ENCODE measurements at regions not wholly inside any gene's neighbourhood (a gene's known extent, or its start where the extent isn't known, plus 50 kb on each side); places are given as distances from the start of the nearest gene placed in this dataset.
A peak's percentile ranks its signal among the peaks of the same experiment; 100 is the strongest.
"Not testable (repeated sequence)": the region's sequence is repeated elsewhere in the genome, so short reads cannot be mapped to it uniquely, and the experiment has no call there.

DNA sequence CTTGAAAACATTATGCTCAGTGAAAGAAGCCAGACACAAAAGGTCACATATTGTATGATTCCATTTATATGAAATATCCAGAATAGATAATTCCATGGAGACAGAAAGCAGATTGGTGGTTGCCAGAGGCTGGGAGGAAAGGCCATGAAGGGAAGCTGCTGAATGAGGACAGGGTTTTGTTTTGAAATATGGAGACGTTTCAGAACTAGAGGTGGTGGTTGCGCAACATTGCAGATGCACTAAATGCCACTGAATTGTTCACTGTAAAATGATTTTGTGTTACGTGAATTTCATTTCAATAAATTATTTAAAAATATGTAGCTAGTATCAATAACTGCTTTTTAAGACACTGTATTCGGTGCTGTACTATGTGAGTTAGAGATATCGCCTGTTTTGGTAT is 101.7 kb upstream of the ZNF236 start:
- no peak for DNase-seq (ENCODE audit: low spot score)

DNA sequence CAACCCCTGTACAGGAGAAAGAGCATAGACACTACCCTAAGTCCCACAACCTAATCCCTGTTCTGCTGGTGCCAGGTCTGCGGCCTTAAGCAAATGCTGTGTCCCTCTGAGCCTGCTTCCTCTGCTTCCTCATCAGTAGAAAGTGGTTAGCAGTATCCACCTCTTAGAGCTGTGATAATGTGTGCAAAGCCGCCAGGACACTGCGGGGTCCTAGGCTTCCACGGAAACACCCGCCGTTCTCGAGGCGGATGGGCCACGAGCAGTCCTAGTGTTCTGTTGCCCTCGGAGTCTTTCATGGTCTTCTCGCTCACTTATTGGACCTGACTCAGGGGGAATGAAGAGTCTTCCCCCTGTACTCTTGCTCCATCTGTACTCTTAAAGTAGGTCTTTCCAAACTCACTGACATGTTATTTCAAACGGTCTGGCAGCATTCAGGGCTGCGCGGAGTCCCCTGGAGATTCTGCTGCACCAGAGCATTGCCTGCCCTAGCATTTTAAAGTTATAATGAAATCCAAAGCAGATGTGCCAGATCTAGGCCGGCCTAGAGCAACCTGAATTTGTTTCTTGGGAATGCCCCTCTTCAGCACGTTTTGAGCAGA is 107.2 kb upstream of the ZNF236 start:
- no peak for DNase-seq (ENCODE audit: low spot score)

DNA sequence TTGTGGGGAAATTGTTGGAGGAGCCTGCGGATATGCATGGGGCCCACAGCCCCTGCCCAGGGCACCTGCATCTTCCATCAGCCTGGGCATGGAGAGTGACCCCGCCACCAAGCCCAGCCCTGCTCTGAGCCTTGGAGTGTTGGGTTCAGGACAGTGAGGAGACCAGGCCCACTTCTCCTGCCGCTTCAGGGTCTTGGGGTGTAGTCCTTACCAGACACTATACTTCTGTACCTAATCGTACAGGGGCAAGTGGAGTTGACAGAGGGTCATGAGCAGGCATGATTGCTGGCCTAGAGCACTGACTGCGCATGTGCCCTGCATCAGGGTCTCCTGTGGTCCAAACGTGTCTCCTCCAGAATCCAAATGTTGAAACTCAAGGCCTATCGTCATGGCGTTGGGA is 108.9 kb upstream of the ZNF236 start:
- no peak for DNase-seq (ENCODE audit: low spot score)

DNA sequence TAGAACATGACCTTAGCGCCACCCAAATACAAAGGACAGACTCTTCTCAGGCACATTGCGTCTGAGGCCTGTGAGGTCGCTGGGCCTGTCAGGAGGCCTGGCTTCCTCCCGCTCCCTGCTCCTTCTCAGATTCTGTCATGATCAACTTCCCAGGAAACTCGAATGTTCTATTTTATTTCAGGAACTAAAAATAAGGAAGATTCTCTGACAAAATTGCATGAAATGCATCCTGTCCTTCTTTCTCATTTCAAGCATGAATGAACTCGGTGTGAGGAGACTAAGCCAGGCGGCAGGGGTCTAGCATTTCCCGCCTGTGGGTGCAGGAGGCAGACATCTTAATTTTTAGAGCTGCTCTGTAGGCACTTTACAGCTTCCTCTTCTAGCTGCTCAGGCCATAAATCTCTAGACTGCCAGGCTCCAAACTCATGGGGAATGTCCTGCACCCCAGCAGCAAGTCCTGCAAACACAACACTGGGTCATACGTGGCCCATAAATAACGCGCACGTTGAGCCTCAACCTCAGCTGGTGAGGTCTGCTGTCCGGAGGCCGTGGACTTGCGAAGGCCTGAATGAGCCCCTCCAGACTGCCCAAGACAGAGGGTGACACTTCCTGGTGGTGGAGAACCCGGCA is 109.7 kb upstream of the ZNF236 start:
- DNase-seq (ENCODE audit: low spot score), result no peak

DNA sequence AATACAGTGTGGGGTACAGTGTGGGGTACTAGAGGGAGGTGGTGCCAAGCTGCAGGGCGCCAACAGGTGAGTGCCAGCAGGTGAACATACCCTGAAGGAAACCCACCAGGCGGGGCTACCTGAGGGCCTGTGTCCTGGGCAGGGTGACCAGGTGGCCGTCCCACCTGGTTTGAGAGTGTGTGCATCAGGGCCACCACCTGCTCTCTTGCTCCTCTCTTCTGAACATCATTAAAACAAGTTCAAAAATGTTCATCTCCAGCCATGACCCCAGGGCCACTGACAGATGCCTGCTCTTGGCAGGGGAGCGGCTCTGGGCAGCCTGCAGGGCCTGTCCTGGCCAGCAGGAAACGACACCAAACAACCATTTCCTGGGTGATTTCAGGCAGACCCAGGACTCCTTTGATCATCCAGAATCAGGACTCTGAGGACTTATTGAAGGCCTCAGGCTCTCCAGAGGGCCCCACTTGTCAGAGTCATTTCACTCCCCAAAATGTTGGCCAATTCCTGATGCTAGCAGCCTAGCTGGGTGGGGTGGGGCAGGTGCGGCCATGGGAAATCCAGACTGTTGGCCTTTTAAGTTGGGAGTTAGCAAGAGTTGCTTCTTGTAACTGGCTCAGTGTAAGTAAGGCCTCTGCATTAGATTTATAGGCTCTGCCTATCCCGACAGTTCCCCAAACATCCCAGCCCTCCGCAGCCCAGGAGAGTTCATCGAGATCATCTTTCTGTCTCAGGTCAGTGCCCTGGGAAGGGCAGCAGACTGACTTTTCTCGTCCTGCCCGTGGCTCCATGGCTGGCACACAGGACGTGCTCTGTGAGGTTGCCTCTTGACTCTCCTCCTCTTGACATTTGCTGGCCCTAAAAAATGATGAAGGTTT is 111.5 kb upstream of the ZNF236 start:
- no peak for DNase-seq (ENCODE audit: low spot score)

DNA sequence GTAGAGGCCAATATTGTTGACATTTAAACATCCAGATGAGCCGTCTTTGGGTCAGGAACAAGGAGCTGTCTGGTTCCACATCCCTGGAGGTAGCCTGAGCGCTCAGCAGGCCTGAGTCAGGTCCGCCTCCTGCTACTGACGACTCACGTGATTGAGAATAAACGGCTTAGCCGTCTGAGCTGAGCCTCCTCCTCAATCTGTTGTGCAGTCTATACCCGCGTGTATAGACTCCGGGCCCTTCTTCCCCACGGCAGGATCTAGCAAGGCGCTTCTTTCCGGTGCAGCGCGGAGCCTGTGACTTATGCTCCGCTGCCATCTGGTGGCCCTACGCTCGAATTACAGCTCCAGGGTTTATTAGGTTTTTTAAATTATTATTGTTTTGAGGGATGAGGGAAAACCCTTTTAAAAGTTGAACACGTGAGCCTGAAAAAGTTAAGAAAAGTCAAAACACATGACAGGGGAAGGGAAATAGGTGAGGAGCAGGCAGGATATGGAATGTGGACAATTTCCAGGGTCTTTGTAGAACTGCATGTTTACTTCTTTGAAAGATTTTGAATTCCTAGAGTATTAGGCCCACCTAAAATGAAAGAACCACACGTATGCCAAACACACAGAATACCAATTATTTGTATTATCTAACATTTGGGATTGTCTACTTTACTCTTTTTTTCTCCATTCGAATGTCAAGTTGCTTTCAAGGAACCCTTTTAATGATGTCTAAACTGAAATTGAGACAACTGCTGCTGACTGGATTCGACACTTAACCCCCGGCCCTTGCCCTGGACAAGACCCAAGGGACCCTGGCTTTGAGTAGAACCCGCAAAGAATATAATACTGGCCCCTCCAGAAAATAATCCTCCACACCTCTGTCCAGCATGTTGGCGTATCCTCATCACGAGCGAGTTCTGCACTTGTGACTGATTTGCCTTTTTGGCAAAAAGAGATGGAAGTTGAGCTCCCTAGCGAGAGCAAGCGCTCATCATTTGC is 112.4 kb upstream of the ZNF236 start:
- DNase-seq (ENCODE audit: low spot score), result peak; percentile 75

DNA sequence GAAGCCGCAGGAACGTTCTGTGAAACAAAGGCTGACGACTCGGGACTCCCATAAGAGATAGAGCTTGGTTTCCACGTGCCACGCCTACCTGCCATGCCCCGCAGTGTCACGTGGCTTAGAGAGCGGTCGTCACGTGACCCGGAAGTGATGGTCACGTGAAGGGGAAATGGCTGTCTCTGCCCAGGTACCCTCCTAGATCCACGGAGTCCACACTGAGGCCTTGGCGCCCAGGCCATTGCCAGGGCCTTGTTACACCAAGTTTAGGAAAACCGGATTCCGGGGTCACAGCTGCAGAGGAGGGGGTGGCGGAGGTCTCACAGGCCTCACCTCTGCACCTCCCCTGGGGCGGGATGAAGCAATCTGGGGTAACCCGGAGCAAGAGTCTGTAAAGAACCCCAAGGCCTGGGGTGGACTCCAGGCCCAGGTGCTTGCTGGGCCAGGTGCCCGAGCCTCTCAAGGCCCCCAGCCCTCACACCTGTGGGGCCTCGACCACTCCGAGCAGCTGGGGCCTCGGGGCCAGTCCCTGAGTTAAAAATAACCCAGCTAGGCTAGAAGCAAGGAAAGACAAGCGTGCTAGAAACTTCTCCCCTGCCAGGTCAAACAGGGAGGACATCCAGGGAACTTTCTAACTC is 113.5 kb upstream of the ZNF236 start:
- no peak for DNase-seq (ENCODE audit: low spot score)

DNA sequence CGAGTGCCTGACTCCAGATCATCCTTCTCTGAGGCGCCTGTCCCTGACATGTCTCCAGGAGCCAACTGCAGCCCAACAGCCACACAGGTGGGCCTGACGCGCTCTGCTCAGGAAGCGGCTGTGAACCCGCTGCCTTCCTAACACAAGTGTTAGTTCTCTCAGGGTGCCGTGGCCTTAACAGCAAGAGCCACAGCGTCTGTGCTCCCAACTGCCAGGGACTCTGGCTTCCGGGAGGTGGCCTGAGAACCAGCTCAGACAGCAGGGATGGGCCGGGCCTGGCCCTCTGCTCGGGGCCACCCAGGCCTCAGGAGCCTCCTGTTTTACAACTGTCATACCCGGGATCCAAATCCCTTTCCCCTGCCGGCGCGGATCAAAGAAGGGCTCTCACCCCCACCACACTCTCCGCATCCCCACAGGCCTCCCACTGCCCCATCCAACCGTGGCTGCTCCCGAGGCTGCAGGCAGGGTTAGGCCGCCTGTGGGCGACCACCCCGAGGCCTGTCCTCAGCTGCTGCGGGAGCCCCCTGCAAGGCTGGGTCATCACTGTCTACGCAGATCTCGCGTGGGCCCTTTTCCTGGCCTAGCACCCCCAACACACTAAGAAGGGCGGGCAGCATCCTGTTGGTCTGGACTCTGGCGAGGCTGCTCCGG is 114.2 kb upstream of the ZNF236 start:
- no peak for DNase-seq (ENCODE audit: low spot score)

DNA sequence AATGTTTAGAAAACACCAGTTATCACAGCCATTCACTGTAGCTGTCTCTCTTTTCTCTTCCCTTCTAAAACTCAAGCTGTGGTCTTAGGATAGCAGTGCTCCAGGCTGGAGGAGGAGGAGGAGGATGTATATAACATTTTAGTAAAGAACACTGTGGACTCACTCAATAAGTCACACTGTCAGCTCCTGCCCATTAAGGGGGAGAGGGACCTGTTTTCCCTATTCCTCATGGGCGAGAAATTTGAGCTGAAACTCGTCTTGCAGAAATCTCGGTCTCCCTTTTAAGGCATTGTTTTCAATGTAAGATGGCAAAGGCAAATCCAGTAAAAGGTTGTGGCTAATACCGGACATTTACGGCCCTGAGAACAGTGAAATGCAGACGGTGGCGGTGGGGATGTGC is 114.8 kb upstream of the ZNF236 start:
- DNase-seq (ENCODE audit: low spot score), result no peak

DNA sequence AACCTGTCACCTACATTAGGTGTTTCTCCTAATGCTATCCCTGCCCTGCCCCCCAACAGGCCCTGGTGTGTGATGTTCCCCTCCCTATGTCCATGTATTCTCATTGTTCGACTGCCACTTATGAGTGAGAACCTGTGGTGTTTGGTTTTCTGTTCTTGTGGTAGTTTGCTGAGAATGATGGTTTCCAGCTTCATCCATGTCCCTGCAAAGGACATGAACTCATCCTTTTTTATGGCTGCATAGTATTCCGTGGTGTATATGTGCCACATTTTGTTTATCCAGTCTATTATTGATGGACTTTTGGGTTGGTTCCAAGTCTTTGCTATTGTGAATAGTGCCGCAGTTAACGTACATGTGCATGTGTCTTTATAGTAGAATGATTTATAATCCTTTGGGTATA is 117.8 kb upstream of the ZNF236 start:
- DNase-seq (ENCODE audit: low spot score), result not testable (repeated sequence)

DNA sequence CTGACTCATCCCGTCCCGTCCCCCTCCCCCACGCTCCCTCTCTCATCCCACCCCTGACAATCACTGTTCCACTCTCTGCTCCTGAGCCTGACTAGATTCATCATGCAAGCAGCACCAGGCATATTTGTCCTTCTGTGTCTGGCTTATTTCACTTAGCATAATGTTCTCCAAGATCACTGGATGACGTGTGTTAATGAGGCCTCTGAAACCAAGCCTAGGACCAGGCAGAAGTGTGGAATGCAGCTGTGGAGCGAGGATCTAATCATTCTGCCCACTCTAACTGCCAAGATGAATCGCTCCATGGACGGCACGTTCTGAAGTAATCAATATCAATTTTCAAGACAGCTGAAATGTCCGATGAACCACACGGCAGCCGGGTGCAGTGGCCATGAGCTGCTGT is 122.4 kb upstream of the ZNF236 start:
- no peak for DNase-seq (ENCODE audit: low spot score)

DNA sequence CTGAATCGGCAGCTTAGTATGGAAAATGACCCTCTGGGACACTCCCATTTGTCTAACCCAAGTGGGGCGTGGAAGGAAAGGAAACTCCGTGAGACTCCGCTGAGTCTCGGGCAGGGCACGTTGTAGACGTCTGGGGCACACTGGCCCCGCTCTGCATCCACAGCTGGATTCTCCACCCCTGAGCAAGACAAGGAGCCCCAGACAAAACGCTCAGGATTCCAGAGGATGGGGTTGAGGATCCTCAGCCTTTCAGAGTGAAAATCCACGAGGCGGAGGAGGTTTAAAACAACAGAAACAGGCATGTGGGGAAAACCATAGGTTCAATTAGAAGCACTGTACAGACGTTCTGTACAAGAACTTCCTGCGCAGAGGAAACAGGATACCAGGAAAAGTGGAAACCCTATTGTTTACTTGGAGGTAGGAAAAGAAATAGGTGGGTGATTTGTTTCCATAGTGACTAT is 124.9 kb upstream of the ZNF236 start:
- DNase-seq (ENCODE audit: low spot score), result peak; percentile 79

DNA sequence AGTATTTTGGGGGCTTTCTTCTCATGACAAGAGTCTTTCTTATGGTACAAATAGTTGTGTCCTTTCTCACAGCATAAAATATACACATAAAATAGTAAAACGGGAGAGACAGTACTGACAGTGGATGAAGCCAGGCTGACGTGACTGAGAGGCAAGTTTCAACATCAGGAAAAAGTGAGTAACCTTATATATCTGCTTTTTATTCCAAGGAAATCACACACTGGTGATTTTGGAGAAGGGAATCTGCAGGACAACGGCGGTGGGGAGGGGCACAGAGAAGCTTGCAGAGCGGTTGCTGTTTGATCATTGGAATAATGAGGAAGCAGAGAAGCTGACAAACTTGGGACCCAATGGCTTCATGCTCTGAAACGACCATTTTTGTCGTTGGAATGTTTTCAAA is 130.6 kb upstream of the ZNF236 start:
- no peak for DNase-seq (ENCODE audit: low spot score)

DNA sequence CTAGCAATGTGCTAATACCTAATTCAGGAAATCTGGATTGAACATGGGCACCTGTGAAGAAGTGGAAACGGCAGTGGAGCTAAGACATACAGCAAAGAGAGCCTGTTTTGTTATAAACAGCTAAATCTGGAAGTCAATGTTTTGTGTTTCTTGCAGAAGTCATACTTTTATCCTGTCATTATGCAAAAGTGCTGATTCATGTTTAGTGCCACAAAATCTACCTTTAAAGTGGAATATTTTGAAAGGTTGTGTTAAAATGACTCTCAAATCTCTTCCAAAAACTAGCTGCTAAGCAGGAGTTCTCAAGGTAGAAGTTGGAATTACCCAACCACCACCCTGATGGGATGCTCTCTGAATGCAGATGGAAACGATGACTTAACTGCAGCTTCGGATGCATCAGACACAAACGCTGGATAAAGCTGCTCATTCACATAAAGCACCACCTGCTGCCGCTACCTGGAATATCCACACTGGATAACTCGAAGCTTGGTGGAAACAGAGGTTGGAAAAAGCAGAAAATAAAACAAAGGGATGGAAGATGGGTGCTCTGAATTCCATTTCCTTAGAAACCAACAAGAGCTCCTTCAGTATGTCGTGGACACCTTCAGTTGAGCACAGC is 132.6 kb upstream of the ZNF236 start:
- no peak for DNase-seq (ENCODE audit: low spot score)

DNA sequence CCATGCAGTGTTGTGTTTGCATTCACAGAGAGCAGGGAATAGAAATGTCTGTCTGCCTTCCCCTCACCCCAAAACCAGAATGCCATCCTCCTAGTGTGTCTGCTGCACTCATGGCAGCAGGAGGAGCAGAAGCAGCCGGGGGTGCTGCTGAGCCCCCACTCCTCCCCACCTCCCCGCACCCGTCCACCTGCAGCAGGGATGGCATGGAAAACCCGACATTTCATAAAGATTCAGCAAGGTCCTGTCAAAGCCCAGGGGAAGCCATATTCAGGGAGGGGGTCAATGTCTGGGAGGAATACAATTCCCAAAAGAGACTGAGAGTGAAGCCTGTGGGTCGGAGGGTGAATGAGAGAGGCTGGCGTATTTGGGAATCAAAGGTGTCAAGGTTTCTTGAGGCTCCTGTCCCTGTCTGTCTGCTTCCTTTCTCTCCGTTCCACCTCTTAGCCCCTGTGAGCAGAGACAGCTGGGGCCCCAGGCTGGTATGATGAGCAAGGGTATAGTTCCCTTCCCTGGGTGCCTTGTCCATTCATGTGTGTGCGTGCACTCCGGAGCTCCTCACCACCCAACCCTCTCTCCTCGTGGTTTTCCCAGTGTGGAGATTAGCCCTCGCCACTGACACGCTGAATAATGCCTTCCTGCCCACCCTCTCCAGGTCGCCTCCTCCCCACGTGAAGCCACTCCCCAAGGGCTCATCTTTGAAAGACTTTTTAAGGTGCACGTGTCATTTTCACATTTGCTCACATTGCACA is 133.5 kb upstream of the ZNF236 start:
- DNase-seq (ENCODE audit: low spot score), result no peak

DNA sequence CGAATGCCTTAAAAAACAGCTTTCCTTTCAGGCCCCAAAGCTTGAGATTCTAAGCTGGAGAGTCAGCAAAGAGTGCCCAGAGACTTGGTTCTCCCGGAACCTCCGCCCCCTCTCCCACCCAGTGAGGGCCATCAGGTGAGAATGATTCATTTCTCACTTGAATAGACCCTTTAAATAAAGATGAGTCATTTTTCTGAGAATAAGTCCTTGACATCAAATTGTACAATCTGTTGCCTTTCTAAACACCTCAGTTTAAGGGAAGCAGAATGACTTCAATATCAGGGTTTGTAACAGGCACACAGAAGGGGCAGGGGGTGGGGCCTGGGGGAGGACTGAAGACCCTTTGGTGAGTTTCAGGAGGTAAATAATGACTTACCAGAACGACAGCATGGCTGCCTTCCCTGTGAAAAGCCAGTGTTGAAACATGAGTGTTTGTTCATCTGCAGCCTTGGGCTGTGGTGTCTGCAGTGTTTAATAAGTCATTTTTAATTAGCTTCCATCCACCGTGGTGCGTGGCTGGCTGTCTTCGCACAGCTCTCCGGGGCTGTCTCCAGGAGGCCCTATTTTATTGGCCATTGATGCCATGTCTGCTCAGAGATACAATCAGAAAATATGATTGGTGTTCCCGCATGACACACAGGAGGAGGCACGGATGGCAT is 134.9 kb upstream of the ZNF236 start:
- DNase-seq (ENCODE audit: low spot score), result peak; percentile 78

DNA sequence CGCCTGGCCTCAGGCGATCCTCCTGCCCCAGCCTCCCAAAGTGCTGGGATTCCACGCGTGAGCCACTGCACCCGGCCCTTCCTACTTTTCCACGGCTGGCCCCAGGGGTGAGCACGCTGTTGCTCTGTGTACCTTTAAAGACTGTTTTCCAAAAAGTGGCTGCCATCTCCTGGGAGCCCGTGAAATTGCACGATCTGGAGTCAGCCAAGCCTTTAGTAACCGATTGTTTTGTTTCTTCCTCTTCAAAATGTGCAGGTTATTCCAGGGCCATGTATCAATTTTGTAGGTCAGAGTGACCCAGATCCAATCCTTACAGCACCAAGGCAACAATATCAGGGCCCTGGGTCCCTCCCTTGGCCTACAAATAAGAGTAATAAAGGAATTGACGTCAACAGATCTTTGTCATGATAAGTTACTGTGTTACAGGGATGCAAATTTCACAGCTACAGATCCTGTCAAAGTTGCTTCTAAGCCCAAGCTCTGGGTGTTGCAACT is 135.6 kb upstream of the ZNF236 start:
- peak; percentile 50 for DNase-seq (ENCODE audit: low spot score)

DNA sequence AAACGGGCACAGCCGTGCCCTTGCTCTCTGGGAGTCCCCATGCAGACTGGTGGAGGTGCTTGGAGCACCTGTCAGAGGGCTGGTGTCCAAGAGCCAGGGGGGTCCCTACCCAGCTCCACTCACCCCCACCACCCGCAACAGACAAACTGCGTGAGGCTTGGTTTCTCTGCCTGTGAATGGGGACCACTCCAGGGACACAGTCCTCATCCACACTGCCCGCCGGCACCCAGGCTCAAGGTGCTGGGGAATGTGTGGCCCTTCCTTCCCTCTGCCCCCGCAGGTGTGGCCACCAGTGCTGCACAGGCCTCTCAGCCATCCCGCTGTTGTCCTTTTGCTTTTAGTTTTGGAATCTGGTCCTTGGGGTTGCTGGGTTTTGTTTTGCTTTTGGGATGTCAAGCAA is 136.5 kb upstream of the ZNF236 start:
- no peak for DNase-seq (ENCODE audit: low spot score)

DNA sequence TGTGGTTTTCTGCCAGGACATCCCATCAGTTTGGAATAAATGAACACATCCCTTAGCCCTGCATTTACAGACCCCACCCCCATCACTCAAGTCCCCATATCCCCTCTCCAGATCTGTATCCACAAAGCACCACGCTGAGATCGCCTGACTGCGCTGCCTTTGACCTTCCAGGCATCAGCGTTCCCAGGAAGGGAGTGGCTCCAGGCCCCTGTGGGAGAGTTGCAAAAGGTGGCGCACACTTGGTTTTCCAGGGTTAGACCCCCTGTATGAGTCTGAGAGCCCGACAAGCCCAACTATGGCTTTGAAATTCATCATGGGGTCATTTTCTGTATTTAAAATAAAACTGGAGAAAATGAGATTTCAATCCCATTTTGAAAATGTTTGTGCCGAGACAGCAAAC is 137.0 kb upstream of the ZNF236 start:
- DNase-seq (ENCODE audit: low spot score), result no peak
